ENCODE measurements at regions not wholly inside any gene's neighbourhood (a gene's known extent, or its start where the extent isn't known, plus 50 kb on each side); places are given as distances from the start of the nearest gene placed in this dataset.
"Not testable (repeated sequence)": the region's sequence is repeated elsewhere in the genome, so short reads cannot be mapped to it uniquely, and the experiment has no call there.

GRCh38 chr15:20280933-20281463 lies 260.6 kb downstream of the GOLGA6L6 start:
- no peak overlapping the region for H3K4me3 ChIP-seq (ENCODE audit: low read depth, low read length)
- in situ Hi-C loops (cut with HindIII; ENCODE audit: low sequenced_read_pairs), result no loop called here
- DNase-seq (ENCODE audit: low read depth, low spot score), result no peak
- TF ChIP-seq CTCF (IDR thresholded peaks at IDR 0.05; ENCODE audit: low read depth, low read length), result no peak

GRCh38 chr15:20280141-20280932 lies 261.3 kb downstream of the GOLGA6L6 start:
- DNase-seq (ENCODE audit: low read depth, low spot score); H3K4me3 ChIP-seq (ENCODE audit: low read depth, low read length); in situ Hi-C loops (cut with HindIII; ENCODE audit: low sequenced_read_pairs): not testable (repeated sequence)

- in situ Hi-C loops (cut with HindIII; ENCODE audit: low sequenced_read_pairs); DNase-seq (ENCODE audit: low read depth, low spot score); H3K4me3 ChIP-seq (ENCODE audit: low read depth, low read length): not testable (repeated sequence)
These were observed 262.5 kb downstream of the GOLGA6L6 start for GRCh38 chr15:20279056-20279455.

- DNase-seq (ENCODE audit: low read depth, low spot score); H3K4me3 ChIP-seq (ENCODE audit: low read depth, low read length); in situ Hi-C loops (cut with HindIII; ENCODE audit: low sequenced_read_pairs): not testable (repeated sequence)
These were observed 263.2 kb downstream of the GOLGA6L6 start for GRCh38 chr15:20278376-20278775.

GRCh38 chr15:20277451-20277850 lies 264.1 kb downstream of the GOLGA6L6 start:
- DNase-seq (ENCODE audit: low read depth, low spot score); in situ Hi-C loops (cut with HindIII; ENCODE audit: low sequenced_read_pairs); H3K4me3 ChIP-seq (ENCODE audit: low read depth, low read length): not testable (repeated sequence)

GRCh38 chr15:20276312-20277114 lies 265.1 kb downstream of the GOLGA6L6 start:
- DNase-seq (ENCODE audit: low read depth, low spot score); H3K4me3 ChIP-seq (ENCODE audit: low read depth, low read length); in situ Hi-C loops (cut with HindIII; ENCODE audit: low sequenced_read_pairs): not testable (repeated sequence)

- not testable (repeated sequence) for DNase-seq (ENCODE audit: low read depth, low spot score)
These were observed 266.1 kb downstream of the GOLGA6L6 start for GRCh38 chr15:20275373-20275967.

GRCh38 chr15:20272422-20273184 lies 269.0 kb downstream of the GOLGA6L6 start:
- no peak overlapping the region for H3K4me3 ChIP-seq (ENCODE audit: low read depth, low read length)
- in situ Hi-C loops (cut with HindIII; ENCODE audit: low sequenced_read_pairs), result no loop called here
- no peak for TF ChIP-seq CTCF (IDR thresholded peaks at IDR 0.05; ENCODE audit: low read depth, low read length)
- no peak for DNase-seq (ENCODE audit: low read depth, low spot score)

More at GRCh38 chr15:20275373-20275967, 266.1 kb downstream of the GOLGA6L6 start:
- H3K4me3 ChIP-seq (ENCODE audit: low read depth, low read length); in situ Hi-C loops (cut with HindIII; ENCODE audit: low sequenced_read_pairs): not testable (repeated sequence)

GRCh38 chr15:20271647-20272046 lies 270.0 kb downstream of the GOLGA6L6 start:
- in situ Hi-C loops (cut with HindIII; ENCODE audit: low sequenced_read_pairs), result no loop called here

GRCh38 chr15:20269956-20270355 lies 271.6 kb downstream of the GOLGA6L6 start:
- H3K4me3 ChIP-seq (ENCODE audit: low read depth, low read length); in situ Hi-C loops (cut with HindIII; ENCODE audit: low sequenced_read_pairs); DNase-seq (ENCODE audit: low read depth, low spot score): not testable (repeated sequence)

More at GRCh38 chr15:20271647-20272046, 270.0 kb downstream of the GOLGA6L6 start:
- no peak for DNase-seq (ENCODE audit: low read depth, low spot score)
- no peak overlapping the region for H3K4me3 ChIP-seq (ENCODE audit: low read depth, low read length)
- TF ChIP-seq CTCF (IDR thresholded peaks at IDR 0.05; ENCODE audit: low read depth, low read length), result no peak

GRCh38 chr15:20267996-20268395 lies 273.6 kb downstream of the GOLGA6L6 start:
- in situ Hi-C loops (cut with HindIII; ENCODE audit: low sequenced_read_pairs); H3K4me3 ChIP-seq (ENCODE audit: low read depth, low read length); DNase-seq (ENCODE audit: low read depth, low spot score): not testable (repeated sequence)

- H3K4me3 ChIP-seq (ENCODE audit: low read depth, low read length); in situ Hi-C loops (cut with HindIII; ENCODE audit: low sequenced_read_pairs): not testable (repeated sequence)
These were observed 274.4 kb downstream of the GOLGA6L6 start for GRCh38 chr15:20267051-20267730.

More at GRCh38 chr15:20267051-20267730, 274.4 kb downstream of the GOLGA6L6 start:
- not testable (repeated sequence) for DNase-seq (ENCODE audit: low read depth, low spot score)
